HG02981 (cell line): ENCODE measurements at regions not wholly inside any gene's neighbourhood (a gene's known extent, or its start where the extent isn't known, plus 50 kb on each side); places are given as distances from the start of the nearest gene placed in this dataset.

ENCODE experiments used
- ATAC-seq: cut with Tn5 transposase; IDR thresholded peaks from one replicate; pipeline ENCODE4 v1.9.1; 2021; ENCODE audit warnings: mild to moderate bottlenecking, moderate library complexity; ENCODE audit not compliant: unreplicated experiment

- ATAC-seq: no peak
Observed at GRCh38 chr13:107185889-107186288, 618.0 kb upstream of the ARGLU1 start.

- ATAC-seq: no peak
Observed at GRCh38 chr13:107170270-107170931, 602.5 kb upstream of the ARGLU1 start.

- no peak for ATAC-seq
Observed at GRCh38 chr13:107157271-107157670, 589.3 kb upstream of the ARGLU1 start.

- ATAC-seq: no peak
Observed at GRCh38 chr13:107144432-107144831, 576.5 kb upstream of the ARGLU1 start.

- no peak for ATAC-seq
Observed at GRCh38 chr13:107141767-107142166, 573.8 kb upstream of the ARGLU1 start.

- no peak for ATAC-seq
Observed at GRCh38 chr13:107139006-107139405, 571.1 kb upstream of the ARGLU1 start.

GRCh38 chr13:107138486-107138885 is 570.5 kb upstream of the ARGLU1 start:
- no peak for ATAC-seq

GRCh38 chr13:107133950-107134349 is 566.0 kb upstream of the ARGLU1 start:
- ATAC-seq: no peak

GRCh38 chr13:107130566-107130965 is 562.6 kb upstream of the ARGLU1 start:
- ATAC-seq: no peak

- ATAC-seq: no peak
Observed at GRCh38 chr13:107124730-107125129, 556.8 kb upstream of the ARGLU1 start.

- no peak for ATAC-seq
Observed at GRCh38 chr13:107124129-107124718, 556.3 kb upstream of the ARGLU1 start.

GRCh38 chr13:107121793-107122192 is 553.9 kb upstream of the ARGLU1 start:
- no peak for ATAC-seq

- no peak for ATAC-seq
Observed at GRCh38 chr13:107119989-107120881, 552.3 kb upstream of the ARGLU1 start.

- no peak for ATAC-seq
Observed at GRCh38 chr13:107118506-107118905, 550.6 kb upstream of the ARGLU1 start.

GRCh38 chr13:107117327-107118012 is 549.5 kb upstream of the ARGLU1 start:
- no peak for ATAC-seq

GRCh38 chr13:107113387-107113786 is 545.5 kb upstream of the ARGLU1 start:
- ATAC-seq: no peak

GRCh38 chr13:107111248-107111647 is 543.3 kb upstream of the ARGLU1 start:
- no peak for ATAC-seq

GRCh38 chr13:107104631-107105030 is 536.7 kb upstream of the ARGLU1 start:
- no peak for ATAC-seq

- no peak for ATAC-seq
Observed at GRCh38 chr13:107102676-107103075, 534.7 kb upstream of the ARGLU1 start.

GRCh38 chr13:107099661-107100060 is 531.7 kb upstream of the ARGLU1 start:
- ATAC-seq: no peak

GRCh38 chr13:107097916-107098315 is 530.0 kb upstream of the ARGLU1 start:
- ATAC-seq: no peak
